HAP-1 (cell line): ENCODE measurements at regions not wholly inside any gene's neighbourhood (a gene's known extent, or its start where the extent isn't known, plus 50 kb on each side); places are given as distances from the start of the nearest gene placed in this dataset.
"Not testable (repeated sequence)": the region's sequence is repeated elsewhere in the genome, so short reads cannot be mapped to it uniquely, and the experiment has no call there.

Experiments
- DNase-seq, 2 experiments: peaks; one replicate each; pipeline ENCODE4 v3.0.0-alpha.2; 2016 to 2020; ENCODE audit warnings: low spot score in 2 of 2
- H3K27me3 ChIP-seq: fragments of 250-450 bp; sonication (Bioruptor Pico); 2 replicates; pipeline ENCODE4 v1.5.1; 2020; ENCODE audit warnings: low read depth, mild to moderate bottlenecking, moderate library complexity
- H3K36me3 ChIP-seq: fragments of 250-450 bp; sonication (Bioruptor Pico); replicated peaks from 2 replicates; pipeline ENCODE4 v1.5.1; 2020; ENCODE audit warnings: mild to moderate bottlenecking
- H3K4me1 ChIP-seq: fragments of 250-450 bp; sonication (Bioruptor Pico); 2 replicates; pipeline ENCODE4 v1.5.1; 2020; ENCODE audit warnings: mild to moderate bottlenecking
- H3K4me3 ChIP-seq: fragments of 250-450 bp; sonication (Bioruptor Pico); 2 replicates; pipeline ENCODE4 v1.5.1; 2020; ENCODE audit warnings: mild to moderate bottlenecking, moderate library complexity
- H3K9me3 ChIP-seq: fragments of 250-450 bp; sonication (Bioruptor Pico); 2 replicates; pipeline ENCODE4 v1.5.1; 2020; ENCODE audit warnings: mild to moderate bottlenecking, moderate library complexity
- in situ Hi-C: fragments of 300-500 bp; cut with MboI; formaldehyde crosslinking; loops from 3 replicates; pipeline ENCODE4 v1.14.3; 2020; ENCODE audit warnings: low sequenced_read_pairs, inconsistent platforms, mixed read lengths

- no peak overlapping the region for H3K4me3 ChIP-seq
- DNase-seq = no peak
- in situ Hi-C loops = no loop called here
- no peaks in the 10 kb centered on the region; the same call in 1 of the 2 replicates for H3K4me1 ChIP-seq
- no peaks in the 10 kb centered on the region for H3K36me3 ChIP-seq
- no peaks in the 10 kb centered on the region for H3K27me3 ChIP-seq
- no peaks in the 10 kb centered on the region for H3K9me3 ChIP-seq
These were observed 411.6 kb upstream of the ZEB2 start for GRCh38 chr2:144931480-144931879.

GRCh38 chr2:144927429-144927828, 407.5 kb upstream of the ZEB2 start:
- no peak overlapping the region for H3K4me3 ChIP-seq
- DNase-seq = no peak
- no peaks in the 10 kb centered on the region for H3K4me1 ChIP-seq
- in situ Hi-C loops = no loop called here
- no peaks in the 10 kb centered on the region for H3K36me3 ChIP-seq
- no peaks in the 10 kb centered on the region for H3K27me3 ChIP-seq
- H3K9me3 ChIP-seq = no peaks in the 10 kb centered on the region

DNA sequence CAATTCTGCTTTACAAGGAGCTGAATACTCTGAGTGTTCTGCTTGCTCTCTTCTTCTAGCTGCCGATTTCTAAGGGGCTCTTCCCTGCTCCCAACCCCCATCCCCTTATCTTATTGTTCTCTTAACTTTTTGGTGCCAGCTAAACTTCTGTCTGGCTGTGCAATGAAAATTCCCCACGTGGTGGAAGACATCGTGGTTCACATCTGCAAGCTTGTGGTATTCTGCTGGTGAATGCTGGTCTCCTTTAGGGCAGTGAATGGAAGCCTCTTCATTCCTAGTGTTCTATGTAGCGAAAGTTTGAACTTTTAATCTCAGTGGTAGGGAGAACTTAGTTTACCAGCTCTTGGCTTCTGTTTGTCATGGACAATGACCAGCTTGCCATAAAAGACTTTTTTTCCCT, 406.0 kb upstream of the ZEB2 start:
- in situ Hi-C loops = no loop called here

DNA sequence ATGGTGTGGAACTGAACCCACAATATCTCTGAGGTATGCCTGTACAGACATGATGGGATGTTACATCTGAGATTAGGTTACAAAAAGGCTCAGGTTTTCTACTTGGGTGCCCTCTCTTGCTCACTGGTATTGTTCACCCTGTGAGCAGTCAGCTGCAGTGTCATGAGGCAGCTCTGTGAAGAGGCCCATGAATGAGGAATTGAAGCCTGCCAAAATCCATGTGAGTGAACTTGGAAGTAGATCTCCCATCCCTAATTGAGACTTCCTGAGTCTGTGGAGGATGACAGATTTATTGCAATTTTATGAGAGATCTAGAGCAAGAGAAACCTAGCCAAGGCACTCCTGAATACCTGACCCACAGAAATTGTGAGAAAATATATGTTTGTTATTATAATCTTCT, 404.9 kb upstream of the ZEB2 start:
- in situ Hi-C loops = no loop called here
- DNase-seq = no peak
- no peaks in the 10 kb centered on the region for H3K36me3 ChIP-seq
- no peaks in the 10 kb centered on the region for H3K27me3 ChIP-seq
- H3K4me1 ChIP-seq = peaks cover 5% of the 10 kb centered on the region; the same call in 1 of the 2 replicates
- no peak overlapping the region for H3K4me3 ChIP-seq
- H3K9me3 ChIP-seq = no peaks in the 10 kb centered on the region

More for the DNA sequence above, 406.0 kb upstream of the ZEB2 start:
- Histone ChIP-seq H3K9me3 (no peaks in the 10 kb centered on the region), H3K4me1 (peaks cover 3% of the 10 kb centered on the region; the same call in 1 of the 2 replicates), H3K27me3 (no peaks in the 10 kb centered on the region), H3K36me3 (no peaks in the 10 kb centered on the region), H3K4me3 (no peak overlapping the region)
- no peak for DNase-seq

- in situ Hi-C loops = no loop called here
- Histone ChIP-seq H3K36me3 (no peaks in the 10 kb centered on the region), H3K4me1 (peaks cover 5% of the 10 kb centered on the region; the same call in 1 of the 2 replicates), H3K27me3 (no peaks in the 10 kb centered on the region), H3K4me3 (no peak overlapping the region), H3K9me3 (no peaks in the 10 kb centered on the region)
- no peak for DNase-seq
These were observed 402.6 kb upstream of the ZEB2 start for GRCh38 chr2:144922519-144922918.

- H3K27me3 ChIP-seq = no peaks in the 10 kb centered on the region
- H3K9me3 ChIP-seq = no peaks in the 10 kb centered on the region
- no peak overlapping the region for H3K4me3 ChIP-seq
- no peaks in the 10 kb centered on the region for H3K36me3 ChIP-seq
- in situ Hi-C loops = no loop called here
- peak in 1 of 2 experiments; percentile 15 for DNase-seq
- H3K4me1 ChIP-seq = peaks cover 5% of the 10 kb centered on the region; the same call in 1 of the 2 replicates
These were observed 401.0 kb upstream of the ZEB2 start for GRCh38 chr2:144920755-144921530.

- Histone ChIP-seq H3K4me1 (no peaks in the 10 kb centered on the region), H3K36me3 (no peaks in the 10 kb centered on the region), H3K9me3 (no peaks in the 10 kb centered on the region), H3K27me3 (no peaks in the 10 kb centered on the region), H3K4me3 (no peak overlapping the region)
- in situ Hi-C loops = no loop called here
- peak in 1 of 2 experiments; percentile 9 for DNase-seq
These were observed 394.9 kb upstream of the ZEB2 start for GRCh38 chr2:144914622-144915318.

GRCh38 chr2:144914113-144914512, 394.2 kb upstream of the ZEB2 start:
- in situ Hi-C loops = no loop called here
- H3K4me1 ChIP-seq = no peaks in the 10 kb centered on the region
- no peaks in the 10 kb centered on the region for H3K36me3 ChIP-seq
- H3K9me3 ChIP-seq = no peaks in the 10 kb centered on the region
- H3K27me3 ChIP-seq = no peaks in the 10 kb centered on the region
- DNase-seq = no peak
- H3K4me3 ChIP-seq = no peak overlapping the region

DNA sequence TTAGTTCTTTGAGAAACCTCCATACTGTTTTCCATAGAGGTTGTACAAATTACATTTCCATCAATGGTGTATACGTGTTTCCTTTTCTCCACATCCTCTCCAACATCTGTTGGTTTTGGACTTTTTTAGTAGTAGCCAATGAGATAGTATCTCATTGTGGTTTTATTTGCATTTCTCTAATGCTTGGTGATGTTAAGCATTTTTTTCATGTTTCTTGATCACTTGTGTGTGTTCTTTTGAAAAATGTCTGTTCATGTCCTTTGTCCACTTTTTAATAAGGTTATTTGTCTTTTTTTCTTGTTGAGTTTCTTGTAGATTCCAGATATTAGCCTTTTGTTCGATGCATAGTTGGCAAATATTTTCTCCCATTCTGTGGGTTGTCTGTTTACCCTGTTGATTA, 392.3 kb upstream of the ZEB2 start:
- no peaks in the 10 kb centered on the region for H3K36me3 ChIP-seq
- in situ Hi-C loops = no loop called here

GRCh38 chr2:144905956-144906355, 386.0 kb upstream of the ZEB2 start:
- in situ Hi-C loops = no loop called here
- no peak overlapping the region for H3K4me3 ChIP-seq

More for the DNA sequence above, 392.3 kb upstream of the ZEB2 start:
- no peak for DNase-seq
- no peaks in the 10 kb centered on the region for H3K9me3 ChIP-seq
- no peak overlapping the region for H3K4me3 ChIP-seq
- no peaks in the 10 kb centered on the region for H3K27me3 ChIP-seq
- H3K4me1 ChIP-seq = no peaks in the 10 kb centered on the region

DNA sequence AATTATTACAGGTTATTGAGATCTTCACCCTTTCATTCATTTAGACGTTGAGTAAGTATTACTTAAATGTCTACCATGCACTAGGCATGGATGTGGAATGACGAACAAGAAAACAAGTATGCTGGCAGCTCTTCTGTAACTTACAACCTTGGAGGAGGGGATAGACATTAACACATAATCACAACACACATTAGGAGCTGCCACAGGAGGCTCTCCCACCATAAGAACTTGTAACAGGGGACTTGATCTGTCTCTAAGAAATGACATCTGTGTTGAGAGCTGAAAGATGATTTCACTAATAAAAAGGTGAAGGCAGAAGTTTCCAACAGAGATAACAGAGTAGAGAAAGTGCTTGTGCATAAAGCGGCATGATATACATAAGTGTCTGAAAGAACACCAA, 384.7 kb upstream of the ZEB2 start:
- Histone ChIP-seq H3K4me1 (no peaks in the 10 kb centered on the region), H3K4me3 (no peak overlapping the region), H3K36me3 (no peaks in the 10 kb centered on the region), H3K27me3 (no peaks in the 10 kb centered on the region), H3K9me3 (no peaks in the 10 kb centered on the region)
- in situ Hi-C loops = no loop called here
- no peak for DNase-seq

More at GRCh38 chr2:144905956-144906355, 386.0 kb upstream of the ZEB2 start:
- DNase-seq = no peak
- no peaks in the 10 kb centered on the region for H3K36me3 ChIP-seq
- H3K4me1 ChIP-seq = no peaks in the 10 kb centered on the region
- H3K27me3 ChIP-seq = no peaks in the 10 kb centered on the region
- H3K9me3 ChIP-seq = no peaks in the 10 kb centered on the region

- H3K36me3 ChIP-seq, H3K27me3 ChIP-seq, in situ Hi-C loops, H3K9me3 ChIP-seq, H3K4me3 ChIP-seq, H3K4me1 ChIP-seq, DNase-seq: not testable (repeated sequence)
These were observed 383.1 kb upstream of the ZEB2 start for GRCh38 chr2:144903045-144903444.

- DNase-seq, H3K4me3 ChIP-seq, H3K27me3 ChIP-seq, H3K9me3 ChIP-seq, H3K4me1 ChIP-seq, H3K36me3 ChIP-seq, in situ Hi-C loops: not testable (repeated sequence)
These were observed 381.5 kb upstream of the ZEB2 start for GRCh38 chr2:144901386-144901785.

- H3K27me3 ChIP-seq = no peaks in the 10 kb centered on the region
- H3K4me3 ChIP-seq = no peak overlapping the region
- no peaks in the 10 kb centered on the region for H3K36me3 ChIP-seq
- no peak for DNase-seq
- no peaks in the 10 kb centered on the region for H3K4me1 ChIP-seq
- in situ Hi-C loops = no loop called here
- no peaks in the 10 kb centered on the region for H3K9me3 ChIP-seq
These were observed 376.4 kb upstream of the ZEB2 start for GRCh38 chr2:144896341-144896740.
